HepG2 (cell line): ENCODE measurements at regions not wholly inside any gene's neighbourhood (a gene's known extent, or its start where the extent isn't known, plus 50 kb on each side); places are given as distances from the start of the nearest gene placed in this dataset.

ENCODE experiments used
- ATAC-seq: fragments of 200-7000 bp; cut with Tn5 transposase; 3 replicates; pipeline ENCODE4 v1.9.1; 2020; ENCODE audit warnings: mild to moderate bottlenecking, moderate library complexity
- BruUV-seq: library from RNA; stranded (reverse); fragments of 400-500 nt; replicated peaks from 2 replicates; lab custom pipeline; 2021; lab: Mats Ljungman, UMichigan
- CTCF ChIA-PET: fragments of 300-600 bp; formaldehyde crosslinking; extraction: SDS; loops from one replicate; lab custom pipeline; 2021; ENCODE audit warnings: low total read pairs, inconsistent platforms, low intra/inter-chr PET ratio; lab: Yijun Ruan, JAX
- POLR2A ChIA-PET: fragments of 350-600 bp; sonication (Branson Sonifier 250); formaldehyde crosslinking; loops from one replicate; lab custom pipeline; 2020; ENCODE audit warnings: antibody characterized with exemption, inconsistent platforms; lab: Yijun Ruan, JAX
- DNase-seq: peaks from one replicate; pipeline ENCODE4 v3.0.0-alpha.2; 2015; ENCODE audit warnings: low spot score
- FAIRE-seq: peaks from 3 replicates; lab custom pipeline; 2011; peaks lifted over from hg19 to GRCh38; lab: Jason Lieb, UNC
- H2AFZ ChIP-seq: one replicate; pipeline ENCODE4 v1.6.1; 2011; ENCODE audit warnings: low read length, inconsistent platforms
- H3K27ac ChIP-seq: fragments of 300-600 bp; 3 replicates; pipeline ENCODE4 v1.8.0; 2011; ENCODE audit warnings: mixed run types, mild to moderate bottlenecking, mixed read lengths, low read length, inconsistent platforms; ENCODE audit not compliant: insufficient read depth; ENCODE audit errors: extremely low read length
- H3K27me3 ChIP-seq, 2 experiments: fragments of 200-600 bp in 1 of 2; 2 replicates in 1 of 2; 3 replicates in 1 of 2; pipeline versions ENCODE4 v1.6.0 to v1.8.0; 2011; ENCODE audit warnings: low read length in 2 of 2, mild to moderate bottlenecking in 2 of 2, moderate library complexity in 2 of 2, inconsistent platforms in 1 of 2; ENCODE audit not compliant: insufficient read depth in 2 of 2, control insufficient read depth in 1 of 2
- H3K36me3 ChIP-seq, 2 experiments: fragments of 200-600 bp in 1 of 2; replicated peaks in 1 of 2; 2 replicates in 1 of 2; 3 replicates in 1 of 2; pipeline versions ENCODE4 v1.5.1 to v1.8.0; 2011; ENCODE audit warnings: low read length in 2 of 2, inconsistent platforms in 1 of 2; ENCODE audit not compliant: insufficient read depth in 2 of 2, control insufficient read depth in 1 of 2
- H3K4me1 ChIP-seq: 2 replicates; pipeline ENCODE4 v1.5.1; 2012; ENCODE audit warnings: low read length, inconsistent platforms; ENCODE audit not compliant: insufficient read depth
- H3K4me2 ChIP-seq: 2 replicates; pipeline ENCODE4 v1.6.0; 2011; ENCODE audit warnings: low read depth, low read length, inconsistent platforms
- H3K4me3 ChIP-seq, 3 experiments: fragments of 200-600 bp in 1 of 3; sonication (generic), shearing (Covaris generic) in 1 of 3; replicated peaks in 1 of 3; 2 replicates each; pipeline ENCODE4 v1.5.1; 2011 to 2016; ENCODE audit warnings: low read length in 3 of 3, inconsistent platforms in 2 of 3, low read depth in 2 of 3, mild to moderate bottlenecking in 2 of 3, control low read depth in 1 of 3, mixed read lengths in 1 of 3; ENCODE audit not compliant: insufficient read depth in 1 of 3
- H3K79me2 ChIP-seq: one replicate; pipeline ENCODE4 v1.6.1; 2011; ENCODE audit warnings: low read length, inconsistent platforms; ENCODE audit not compliant: insufficient read depth
- H3K9ac ChIP-seq: 2 replicates; pipeline ENCODE4 v1.6.0; 2011; ENCODE audit warnings: mild to moderate bottlenecking, low read depth, low read length, inconsistent platforms; ENCODE audit not compliant: insufficient read depth
- H3K9me3 ChIP-seq: 2 replicates; pipeline ENCODE4 v1.5.1; 2012; ENCODE audit warnings: mild to moderate bottlenecking, low read length
- H4K20me1 ChIP-seq: 2 replicates; pipeline ENCODE4 v1.6.0; 2011; ENCODE audit warnings: inconsistent platforms, mild to moderate bottlenecking, low read length, moderate library complexity; ENCODE audit not compliant: insufficient read depth
- ARID2 ChIP-seq: sonication (generic); formaldehyde crosslinking; IDR thresholded peaks from 2 replicates; pipeline ENCODE4 v1.8.1; 2022; ENCODE audit warnings: mild to moderate bottlenecking, missing genetic modification reagents, borderline replicate concordance
- CREM ChIP-seq, 2 experiments: sonication (generic) in 1 of 2; formaldehyde crosslinking in 1 of 2; IDR thresholded peaks; 2 replicates each; pipeline versions ENCODE4 v1.4.0 to v1.6.1; 2016 to 2020; ENCODE audit warnings: antibody characterized with exemption in 1 of 2, mild to moderate bottlenecking in 1 of 2, missing genetic modification reagents in 1 of 2
- GZF1 ChIP-seq: sonication (generic); formaldehyde crosslinking; IDR thresholded peaks from 2 replicates; pipeline ENCODE4 v1.5.1; 2020; ENCODE audit warnings: mild to moderate bottlenecking, missing genetic modification reagents
- LCORL ChIP-seq, 2 experiments: fragments of 450-650 bp in 1 of 2; sonication (generic) in 1 of 2; formaldehyde crosslinking in 1 of 2; IDR thresholded peaks; 2 replicates each; pipeline versions ENCODE4 v1.5.0 to v1.6.1; 2017 to 2020; ENCODE audit warnings: antibody characterized with exemption in 1 of 2, missing genetic modification reagents in 1 of 2
- PRMT3 ChIP-seq: sonication (generic); formaldehyde crosslinking; IDR thresholded peaks from 2 replicates; pipeline ENCODE4 v1.8.1; 2022; ENCODE audit warnings: low read depth, mild to moderate bottlenecking, moderate library complexity, missing genetic modification reagents, borderline replicate concordance
- SP1 ChIP-seq, 2 experiments: fragments of 450-650 bp in 1 of 2; sonication (generic) in 1 of 2; formaldehyde crosslinking in 1 of 2; IDR thresholded peaks; 2 replicates each; pipeline versions ENCODE4 v1.4.0 to v1.6.1; 2016 to 2020; ENCODE audit warnings: missing genetic modification reagents in 1 of 2
- SRSF4 ChIP-seq: fragments of 200-400 bp; formaldehyde crosslinking; IDR thresholded peaks from one replicate; pipeline ENCODE4 v1.6.1; 2018; ENCODE audit warnings: mild to moderate bottlenecking, low read depth, low read length, moderate library complexity; ENCODE audit not compliant: poor library complexity, severe bottlenecking
- TEAD2 ChIP-seq: sonication (generic); formaldehyde crosslinking; IDR thresholded peaks from 2 replicates; pipeline ENCODE4 v1.9.0; 2021; ENCODE audit warnings: missing genetic modification reagents
- YY1 ChIP-seq: IDR thresholded peaks from 2 replicates; pipeline ENCODE4 v1.6.1; 2011; ENCODE audit warnings: low read length, low read depth, moderate library complexity, mild to moderate bottlenecking; ENCODE audit not compliant: insufficient read depth, insufficient replicate concordance
- ZC3H4 ChIP-seq: sonication (generic); formaldehyde crosslinking; IDR thresholded peaks from 2 replicates; pipeline ENCODE4 v1.4.0; 2020; ENCODE audit warnings: missing genetic modification reagents, borderline replicate concordance
- ZFY ChIP-seq: sonication (generic); formaldehyde crosslinking; IDR thresholded peaks from 2 replicates; pipeline ENCODE4 v1.4.0; 2020; ENCODE audit warnings: missing genetic modification reagents
- ZNF614 ChIP-seq: IDR thresholded peaks from 2 replicates; pipeline ENCODE4 v1.6.1; 2018; ENCODE audit warnings: missing biosample characterization, missing genetic modification reagents, inconsistent platforms, borderline replicate concordance
- ZNF839 ChIP-seq: sonication (generic); formaldehyde crosslinking; IDR thresholded peaks from 2 replicates; pipeline ENCODE4 v1.4.0; 2020; ENCODE audit warnings: missing genetic modification reagents, mild to moderate bottlenecking, borderline replicate concordance
- ZNF878 ChIP-seq: sonication (generic); formaldehyde crosslinking; IDR thresholded peaks from 2 replicates; pipeline ENCODE4 v1.8.1; 2023; ENCODE audit warnings: mild to moderate bottlenecking, missing genetic modification reagents, moderate library complexity
- WGBS: methylation state at CpG from one replicate; pipeline ENCODE4 v1.1.6; 2017; ENCODE audit warnings: low lambda C conversion rate; 5-methylcytosine and 5-hydroxymethylcytosine counted together
- in situ Hi-C: cut with HindIII; loops from 2 replicates; pipeline ENCODE4 v1.10.0; 2017; ENCODE audit warnings: low pct_unique_long_range_greater_than_20kb; ENCODE audit not compliant: extremely low pct_ligation_motif_present
- intact Hi-C: fragments of 100-400 bp; cut with micrococcal nuclease; formaldehyde crosslinking; loops from one replicate; pipeline ENCODE4 v1.10.0; 2022; ENCODE audit not compliant: unreplicated experiment
- TF ChIP-seq, protein P1 (sequence below): sonication (generic); formaldehyde crosslinking; IDR thresholded peaks from 2 replicates; pipeline ENCODE4 v1.5.0; 2020; ENCODE audit warnings: missing genetic modification reagents
- TF ChIP-seq, protein P2 (sequence below): sonication (generic); formaldehyde crosslinking; IDR thresholded peaks from 2 replicates; pipeline ENCODE4 v1.4.0; 2020; ENCODE audit warnings: mild to moderate bottlenecking, missing genetic modification reagents, borderline replicate concordance

DNA sequence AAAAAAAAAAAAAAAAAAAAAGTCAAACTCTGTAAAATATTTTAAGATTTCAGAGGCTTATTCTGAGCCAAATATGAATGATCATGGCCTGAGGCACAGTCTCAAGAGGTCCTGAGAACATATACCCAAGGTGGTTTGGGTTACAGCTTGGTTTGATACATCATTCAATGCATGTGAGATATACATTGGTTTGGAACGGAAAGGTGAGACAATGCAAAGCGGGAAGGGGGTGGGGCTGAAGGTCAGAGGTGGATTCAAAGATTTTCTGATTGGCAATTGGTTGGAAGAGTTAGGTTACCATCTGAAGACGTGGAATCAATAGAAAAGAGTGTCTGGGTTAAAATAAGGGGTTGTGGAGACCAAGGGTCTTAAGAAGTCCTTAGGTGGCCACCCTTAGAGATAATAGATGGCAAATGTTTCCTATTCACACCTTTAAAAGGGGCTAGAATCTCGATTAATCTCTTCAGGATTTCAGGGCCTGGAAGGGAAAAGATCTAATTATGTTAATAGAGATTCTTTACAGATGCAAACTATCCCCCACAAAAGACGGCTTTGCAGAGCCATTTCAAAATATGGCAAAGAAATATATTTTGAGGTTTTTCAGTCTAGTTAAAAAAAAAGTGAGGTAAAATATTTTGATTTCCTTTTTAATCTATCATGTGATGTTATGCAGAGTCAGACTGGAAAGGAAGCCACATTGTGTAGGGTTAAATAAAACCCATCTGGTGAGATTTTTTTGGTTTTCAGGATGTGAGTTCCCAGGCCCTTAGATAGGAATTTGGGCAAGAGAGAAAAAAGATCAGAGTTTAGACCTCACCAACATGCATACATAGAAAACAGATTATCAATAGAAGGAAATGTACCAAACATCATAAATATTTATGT, 173.8 kb upstream of the CNOT2 start:
- intact Hi-C loops = no loop called here
- no peak overlapping the region for H3K4me2 ChIP-seq
- in situ Hi-C loops = no loop called here
- FAIRE-seq (no peak), ATAC-seq (no peak), DNase-seq (no peak)
- no TSS peak for BruUV-seq
- no peak for TF ChIP-seq LCORL (IDR thresholded peaks at IDR 0.05)
- no peak for TF ChIP-seq LCORL (CRISPR knock-in tag; IDR thresholded peaks at IDR 0.05)
- TF ChIP-seq PRMT3 (CRISPR knock-in tag) = no peak
- TF ChIP-seq CREM (IDR thresholded peaks at IDR 0.05) = no peak
- no peak for TF ChIP-seq CREM (CRISPR knock-in tag; IDR thresholded peaks at IDR 0.05)
- TF ChIP-seq ZNF839 (CRISPR knock-in tag) = no peak
- no peak for TF ChIP-seq SP1 (IDR thresholded peaks at IDR 0.05)
- TF ChIP-seq SP1 (CRISPR knock-in tag; IDR thresholded peaks at IDR 0.05) = no peak
- no peak for TF ChIP-seq SRSF4
- TF ChIP-seq ZC3H4 (CRISPR knock-in tag) = no peak
- TF ChIP-seq YY1 = no peak
- no peak for TF ChIP-seq TEAD2
- TF ChIP-seq, protein P1, sequence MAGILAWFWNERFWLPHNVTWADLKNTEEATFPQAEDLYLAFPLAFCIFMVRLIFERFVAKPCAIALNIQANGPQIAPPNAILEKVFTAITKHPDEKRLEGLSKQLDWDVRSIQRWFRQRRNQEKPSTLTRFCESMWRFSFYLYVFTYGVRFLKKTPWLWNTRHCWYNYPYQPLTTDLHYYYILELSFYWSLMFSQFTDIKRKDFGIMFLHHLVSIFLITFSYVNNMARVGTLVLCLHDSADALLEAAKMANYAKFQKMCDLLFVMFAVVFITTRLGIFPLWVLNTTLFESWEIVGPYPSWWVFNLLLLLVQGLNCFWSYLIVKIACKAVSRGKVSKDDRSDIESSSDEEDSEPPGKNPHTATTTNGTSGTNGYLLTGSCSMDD (CRISPR knock-in tag) = no peak
- no peak for TF ChIP-seq ARID2 (CRISPR knock-in tag)
- TF ChIP-seq ZNF878 (CRISPR knock-in tag) = no peak
- TF ChIP-seq, protein P2, sequence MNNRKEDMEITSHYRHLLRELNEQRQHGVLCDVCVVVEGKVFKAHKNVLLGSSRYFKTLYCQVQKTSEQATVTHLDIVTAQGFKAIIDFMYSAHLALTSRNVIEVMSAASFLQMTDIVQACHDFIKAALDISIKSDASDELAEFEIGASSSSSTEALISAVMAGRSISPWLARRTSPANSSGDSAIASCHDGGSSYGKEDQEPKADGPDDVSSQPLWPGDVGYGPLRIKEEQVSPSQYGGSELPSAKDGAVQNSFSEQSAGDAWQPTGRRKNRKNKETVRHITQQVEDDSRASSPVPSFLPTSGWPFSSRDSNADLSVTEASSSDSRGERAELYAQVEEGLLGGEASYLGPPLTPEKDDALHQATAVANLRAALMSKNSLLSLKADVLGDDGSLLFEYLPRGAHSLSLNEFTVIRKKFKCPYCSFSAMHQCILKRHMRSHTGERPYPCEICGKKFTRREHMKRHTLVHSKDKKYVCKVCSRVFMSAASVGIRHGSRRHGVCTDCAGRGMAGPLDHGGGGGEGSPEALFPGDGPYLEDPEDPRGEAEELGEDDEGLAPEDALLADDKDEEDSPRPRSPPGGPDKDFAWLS (CRISPR knock-in tag) = no peak
- no peak for TF ChIP-seq GZF1 (CRISPR knock-in tag)
- TF ChIP-seq ZNF614 (CRISPR knock-in tag) = no peak
- TF ChIP-seq ZFY (CRISPR knock-in tag) = no peak
- no peak overlapping the region for H3K27ac ChIP-seq
- no peaks in the 10 kb centered on the region for H3K9me3 ChIP-seq
- H3K79me2 ChIP-seq = no peaks in the 10 kb centered on the region
- CTCF ChIA-PET = no interaction called here
- no peak overlapping the region for H3K9ac ChIP-seq
- POLR2A ChIA-PET = no interaction called here
- no peak overlapping the region for H3K4me3 ChIP-seq
- H3K36me3 ChIP-seq = no peaks in the 10 kb centered on the region
- no peaks in the 10 kb centered on the region for H3K27me3 ChIP-seq
- no peaks in the 10 kb centered on the region for H4K20me1 ChIP-seq
- no peaks in the 10 kb centered on the region for H3K4me1 ChIP-seq
- H2AFZ ChIP-seq = no peak overlapping the region
- 11% methylated on average over 5 of the region's 5 CpGs for WGBS
